ENCODE measurements at regions not wholly inside any gene's neighbourhood (a gene's known extent, or its start where the extent isn't known, plus 50 kb on each side); places are given as distances from the start of the nearest gene placed in this dataset.

DNA sequence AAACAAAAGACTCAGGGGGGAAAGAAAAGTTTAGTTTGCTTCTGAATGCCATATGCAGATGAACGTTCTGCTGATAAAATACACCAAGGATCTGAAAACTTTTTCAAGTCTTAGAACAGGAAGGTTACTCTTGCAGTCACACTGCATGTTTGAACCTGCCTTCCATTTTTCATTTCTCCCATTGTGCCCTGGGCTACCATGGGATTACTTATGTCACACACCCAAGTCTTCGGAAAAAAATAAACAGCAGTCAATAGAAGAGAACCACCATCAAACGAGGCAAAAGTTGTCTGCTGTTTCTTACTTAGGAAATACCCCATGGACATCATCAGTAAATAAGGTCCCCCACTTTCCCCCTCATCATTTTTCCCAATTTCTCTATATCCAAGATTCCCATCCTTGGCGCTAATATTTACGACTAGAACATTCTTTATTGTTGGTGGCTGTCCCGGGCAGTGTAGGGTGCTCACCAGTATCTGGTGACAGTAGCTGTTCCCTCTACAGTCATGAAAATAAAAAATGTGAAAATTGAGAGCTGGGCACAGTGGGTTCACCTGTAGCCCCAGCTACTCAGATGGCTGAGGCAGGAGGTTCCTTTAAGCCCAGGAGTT, 202.5 kb downstream of the BCAS1 start:
- H2AK5ac ChIP-seq (ENCODE audit: insufficient read length, low read length): no peak overlapping the region
- H2BK20ac ChIP-seq (ENCODE audit: low read depth, low read length, poor library complexity, severe bottlenecking): no peak overlapping the region
- no peak overlapping the region for H3K23ac ChIP-seq (ENCODE audit: insufficient read length, low read depth, low read length)
- no peak overlapping the region for H2BK5ac ChIP-seq (ENCODE audit: insufficient read length, low read length)
- H3T11ph ChIP-seq (ENCODE audit: low read length): no peak overlapping the region
- no peak overlapping the region for H2BK120ac ChIP-seq (ENCODE audit: low read depth, low read length, poor library complexity, severe bottlenecking)
- Mint-ChIP-seq H3K9me3 (no peaks in the 10 kb centered on the region; a peak in 1 of 5 replicates), H3K27ac (peak overlapping the region; percentile 45 to 99 (median 99)), H3K4me1 (peaks cover 79% of the 10 kb centered on the region in 2 experiments), H3K36me3 (ENCODE audit: insufficient read depth in 1 of 3, low read depth in 3 of 3) (no peaks in the 10 kb centered on the region), H3K4me3 (peak overlapping the region; percentile 5 to 47; a peak in 3 of 5 replicates), H3K27me3 (ENCODE audit: low read depth) (no peaks in the 10 kb centered on the region; the same call in 1 of the 2 replicates)
- H3K9ac ChIP-seq (ENCODE audit: extremely low read depth, insufficient read length, low read length): no peak overlapping the region
- no peak overlapping the region for H3K18ac ChIP-seq (ENCODE audit: insufficient read length, low read depth, low read length)
- no peak overlapping the region for H2AFZ ChIP-seq (ENCODE audit: low read length)
- H3K79me2 ChIP-seq (ENCODE audit: insufficient read depth, low read length): no peaks in the 10 kb centered on the region
- no peak overlapping the region for H4K91ac ChIP-seq (ENCODE audit: insufficient read length, low read depth, low read length)
- no peak overlapping the region for H2BK12ac ChIP-seq (ENCODE audit: insufficient read length, low read depth, low read length)
- peaks cover 6% of the 10 kb centered on the region; the same call in 1 of the 2 replicates for H3K4me1 ChIP-seq (ENCODE audit: insufficient read depth, low read length)
- H3K56ac ChIP-seq (ENCODE audit: insufficient read length, low read depth, low read length): no peak overlapping the region
- H3K4ac ChIP-seq (ENCODE audit: low read depth, low read length): no peak overlapping the region
- H4K20me1 ChIP-seq (ENCODE audit: control insufficient read depth, insufficient read depth, insufficient read length): no peaks in the 10 kb centered on the region
- no peak overlapping the region for H4K5ac ChIP-seq (ENCODE audit: insufficient read length, low read depth, low read length)
- H3K79me1 ChIP-seq (ENCODE audit: insufficient read depth, low read depth, low read length, poor library complexity, severe bottlenecking): no peaks in the 10 kb centered on the region
- TF ChIP-seq, protein P1, sequence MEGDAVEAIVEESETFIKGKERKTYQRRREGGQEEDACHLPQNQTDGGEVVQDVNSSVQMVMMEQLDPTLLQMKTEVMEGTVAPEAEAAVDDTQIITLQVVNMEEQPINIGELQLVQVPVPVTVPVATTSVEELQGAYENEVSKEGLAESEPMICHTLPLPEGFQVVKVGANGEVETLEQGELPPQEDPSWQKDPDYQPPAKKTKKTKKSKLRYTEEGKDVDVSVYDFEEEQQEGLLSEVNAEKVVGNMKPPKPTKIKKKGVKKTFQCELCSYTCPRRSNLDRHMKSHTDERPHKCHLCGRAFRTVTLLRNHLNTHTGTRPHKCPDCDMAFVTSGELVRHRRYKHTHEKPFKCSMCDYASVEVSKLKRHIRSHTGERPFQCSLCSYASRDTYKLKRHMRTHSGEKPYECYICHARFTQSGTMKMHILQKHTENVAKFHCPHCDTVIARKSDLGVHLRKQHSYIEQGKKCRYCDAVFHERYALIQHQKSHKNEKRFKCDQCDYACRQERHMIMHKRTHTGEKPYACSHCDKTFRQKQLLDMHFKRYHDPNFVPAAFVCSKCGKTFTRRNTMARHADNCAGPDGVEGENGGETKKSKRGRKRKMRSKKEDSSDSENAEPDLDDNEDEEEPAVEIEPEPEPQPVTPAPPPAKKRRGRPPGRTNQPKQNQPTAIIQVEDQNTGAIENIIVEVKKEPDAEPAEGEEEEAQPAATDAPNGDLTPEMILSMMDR (conservative IDR thresholded peaks at IDR 0.05): no peak
- H3K23me2 ChIP-seq (ENCODE audit: insufficient read length, low read depth, low read length, poor library complexity, severe bottlenecking): no peaks in the 10 kb centered on the region
- H4K8ac ChIP-seq (replicated peaks; ENCODE audit: insufficient read length, low read depth, low read length): no peak overlapping the region
- no peaks in the 10 kb centered on the region for H3K9me3 ChIP-seq (ENCODE audit: control insufficient read depth, low read depth, low read length)
- no peak overlapping the region for H3K14ac ChIP-seq (ENCODE audit: insufficient read depth, low read length)
- H3K4me2 ChIP-seq (ENCODE audit: insufficient read depth, insufficient read length, low read length): peak overlapping the region; percentile 34
- H2BK15ac ChIP-seq (ENCODE audit: low read depth, low read length): no peak overlapping the region
- DNase-seq: no peak
- H3K27me3 ChIP-seq (ENCODE audit: insufficient read depth, low read length): no peaks in the 10 kb centered on the region
- peak overlapping the region; percentile 60 for H3K27ac ChIP-seq (ENCODE audit: insufficient read length, low read depth, low read length)
- no CpG with 5 or more reads among the region's 6 CpGs for WGBS (ENCODE audit: extremely low coverage, insufficient read length, low lambda C conversion rate)
